Kidney (tissue), 13 donors: ENCODE measurements at regions not wholly inside any gene's neighbourhood (a gene's known extent, or its start where the extent isn't known, plus 50 kb on each side); places are given as distances from the start of the nearest gene placed in this dataset.

Source experiments
- DNase-seq, 5 donors: peaks; one replicate each; pipeline ENCODE4 v3.0.0-alpha.2; 2013 to 2020
- FAIRE-seq: peaks from 2 replicates; lab custom pipeline; 2012; peaks lifted over from hg19 to GRCh38; lab: Jason Lieb, UNC
- H3K27ac ChIP-seq, 2 donors: one replicate each; pipeline ENCODE4 v1.7.0; 2013; ENCODE audit warnings: low read depth in 2 of 2, low read length in 2 of 2, inconsistent platforms in 1 of 2
- H3K27me3 ChIP-seq: one replicate; pipeline ENCODE4 v1.7.1; 2013; ENCODE audit warnings: low read length, inconsistent platforms; ENCODE audit not compliant: control insufficient read depth, insufficient read depth
- H3K36me3 ChIP-seq, 3 donors: one replicate each; pipeline versions ENCODE4 v1.7.0 to v1.7.1; 2013; ENCODE audit warnings: low read length in 3 of 3, control low read depth in 1 of 3, inconsistent platforms in 1 of 3; ENCODE audit not compliant: insufficient read depth in 3 of 3, control insufficient read depth in 2 of 3
- H3K4me1 ChIP-seq, 3 donors: one replicate each; pipeline versions ENCODE4 v1.7.0 to v1.7.1; 2013; ENCODE audit warnings: low read length in 3 of 3, inconsistent platforms in 1 of 3, low read depth in 1 of 3; ENCODE audit not compliant: control insufficient read depth in 2 of 3, insufficient read depth in 2 of 3
- H3K4me3 ChIP-seq, 3 donors: one replicate each; pipeline versions ENCODE4 v1.7.0 to v1.8.1; 2013; ENCODE audit warnings: low read length in 3 of 3, control low read depth in 1 of 3, inconsistent platforms in 1 of 3
- H3K9ac ChIP-seq, 3 donors: one replicate each; pipeline versions ENCODE4 v1.7.0 to v1.7.1; 2013; ENCODE audit warnings: low read length in 3 of 3, control low read depth in 1 of 3, inconsistent platforms in 1 of 3
- H3K9me3 ChIP-seq, 3 donors: one replicate each; pipeline versions ENCODE4 v1.7.0 to v1.7.1; 2013; ENCODE audit warnings: low read length in 3 of 3, control low read depth in 1 of 3, inconsistent platforms in 1 of 3; ENCODE audit not compliant: control insufficient read depth in 2 of 3, insufficient read depth in 1 of 3
- CTCF ChIP-seq: IDR thresholded peaks from 3 replicates; pipeline ENCODE4 v1.5.1; 2012; ENCODE audit warnings: mild to moderate bottlenecking, moderate library complexity, borderline replicate concordance; ENCODE audit not compliant: insufficient read depth; ENCODE audit errors: extremely low read depth
- intact Hi-C: fragments of 100-400 bp; cut with DNase I; formaldehyde crosslinking; loops from one replicate; pipeline ENCODE4 v1.11.1; 2022
- donor health status: control.
- donor health status: control.
- donor health status: control.
- donor health status: control.
- donor health status: control.
- donor health status: DM: yes; HTN: yes; CAD: no.
- donor health status: Normal renal cell carcinoma (clear cell type).

GRCh38 chr9:26301046-26301445 lies 591.6 kb downstream of the CAAP1 start:
- intact Hi-C loops, result no loop called here
- H3K4me1 ChIP-seq, result no peaks in the 10 kb centered on the region
- DNase-seq (no peak), FAIRE-seq (no peak)
- no peak for TF ChIP-seq CTCF
- no peaks in the 10 kb centered on the region for H3K27me3 ChIP-seq
- no peak overlapping the region for H3K4me3 ChIP-seq
- no peak overlapping the region for H3K27ac ChIP-seq
- no peak overlapping the region for H3K9ac ChIP-seq
- no peaks in the 10 kb centered on the region for H3K36me3 ChIP-seq
- H3K9me3 ChIP-seq, result no peaks in the 10 kb centered on the region

- no peaks in the 10 kb centered on the region for H3K36me3 ChIP-seq
- no peak for FAIRE-seq
- no peaks in the 10 kb centered on the region for H3K4me1 ChIP-seq
- H3K27me3 ChIP-seq, result no peaks in the 10 kb centered on the region
- H3K9ac ChIP-seq, result no peak overlapping the region
- H3K27ac ChIP-seq, result no peak overlapping the region
- intact Hi-C loops, result no loop called here
- H3K4me3 ChIP-seq, result no peak overlapping the region
- TF ChIP-seq CTCF, result no peak
- no peaks in the 10 kb centered on the region for H3K9me3 ChIP-seq
- no peak for DNase-seq
Observed at GRCh38 chr9:26296910-26297572, 595.6 kb downstream of the CAAP1 start.

- no peak for TF ChIP-seq CTCF
- DNase-seq (no peak), FAIRE-seq (no peak)
- H3K27ac ChIP-seq, result no peak overlapping the region
- no peaks in the 10 kb centered on the region for H3K4me1 ChIP-seq
- H3K9me3 ChIP-seq, result no peaks in the 10 kb centered on the region
- H3K4me3 ChIP-seq, result no peak overlapping the region
- intact Hi-C loops, result no loop called here
- H3K27me3 ChIP-seq, result no peaks in the 10 kb centered on the region
- H3K36me3 ChIP-seq, result no peaks in the 10 kb centered on the region
- no peak overlapping the region for H3K9ac ChIP-seq
Observed at GRCh38 chr9:26292943-26293342, 599.7 kb downstream of the CAAP1 start.
